Upper lobe of right lung (tissue), 1 donor: ENCODE measurements at regions not wholly inside any gene's neighbourhood (a gene's known extent, or its start where the extent isn't known, plus 50 kb on each side); places are given as distances from the start of the nearest gene placed in this dataset.
"Not testable (repeated sequence)": the region's sequence is repeated elsewhere in the genome, so short reads cannot be mapped to it uniquely, and the experiment has no call there.

Experiments used
- ATAC-seq: fragments of 200-7000 bp; cut with Tn5 transposase; one replicate; pipeline ENCODE4 v1.9.1; 2020; ENCODE audit warnings: mild to moderate bottlenecking, moderate library complexity
- DNase-seq: peaks from one replicate; pipeline ENCODE4 v3.0.0-alpha.2; 2020
- H3K27ac ChIP-seq: fragments of 200-600 bp; one replicate; pipeline ENCODE4 v1.8.0; 2022
- H3K27me3 ChIP-seq: fragments of 200-600 bp; one replicate; pipeline ENCODE4 v1.8.0; 2022; ENCODE audit warnings: mild to moderate bottlenecking
- H3K36me3 ChIP-seq: fragments of 200-600 bp; one replicate; pipeline ENCODE4 v1.8.0; 2022
- H3K4me1 ChIP-seq: fragments of 200-600 bp; one replicate; pipeline ENCODE4 v1.8.0; 2022
- H3K4me3 ChIP-seq: fragments of 200-600 bp; one replicate; pipeline ENCODE4 v1.8.0; 2022; ENCODE audit warnings: mild to moderate bottlenecking
- H3K9me3 ChIP-seq: fragments of 200-600 bp; one replicate; pipeline ENCODE4 v1.8.0; 2022
- intact Hi-C: fragments of 100-400 bp; cut with DNase I; formaldehyde crosslinking; loops from one replicate; pipeline ENCODE4 v1.11.0; 2022
- TF ChIP-seq, protein P1 (sequence below): fragments of 200-600 bp; IDR thresholded peaks from one replicate; pipeline ENCODE4 v1.8.0; 2022; ENCODE audit warnings: antibody characterized with exemption
- donor health status: DM: no; HTN: yes; CAD: no; lungs with severe emphysema.

DNA sequence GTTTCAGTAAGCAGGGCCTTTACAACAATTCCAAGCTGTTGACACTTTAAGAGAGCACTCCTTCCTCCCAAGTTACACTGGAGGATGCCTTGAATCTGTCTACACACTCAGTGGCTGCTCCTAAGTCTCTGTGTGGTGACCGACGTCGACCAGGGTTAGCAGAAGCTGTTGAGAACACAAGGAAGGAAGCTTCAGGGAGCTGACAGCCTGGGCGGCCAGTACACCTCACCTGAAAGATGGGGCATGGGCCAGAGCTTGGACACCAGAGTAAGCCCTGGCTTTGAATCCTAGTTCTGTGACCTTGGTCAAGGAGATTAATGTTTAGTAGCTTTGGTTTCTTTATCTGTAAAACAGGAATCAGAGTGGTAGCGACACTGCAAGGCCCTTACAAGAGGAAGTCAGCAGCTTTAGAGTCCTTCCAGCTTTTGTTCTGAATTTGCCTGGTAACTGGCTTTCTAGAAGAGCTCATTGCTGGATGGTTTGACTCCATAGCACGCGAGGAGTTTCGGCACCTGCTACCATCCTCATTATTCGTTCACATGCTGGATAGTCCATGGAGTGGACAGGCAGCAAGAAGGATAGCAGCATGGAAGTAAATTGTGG is 214.2 kb downstream of the FGF9 start:
- no peaks in the 10 kb centered on the region for H3K27me3 ChIP-seq
- intact Hi-C loops = no loop called here
- no peaks in the 10 kb centered on the region for H3K9me3 ChIP-seq
- TF ChIP-seq, protein P1, sequence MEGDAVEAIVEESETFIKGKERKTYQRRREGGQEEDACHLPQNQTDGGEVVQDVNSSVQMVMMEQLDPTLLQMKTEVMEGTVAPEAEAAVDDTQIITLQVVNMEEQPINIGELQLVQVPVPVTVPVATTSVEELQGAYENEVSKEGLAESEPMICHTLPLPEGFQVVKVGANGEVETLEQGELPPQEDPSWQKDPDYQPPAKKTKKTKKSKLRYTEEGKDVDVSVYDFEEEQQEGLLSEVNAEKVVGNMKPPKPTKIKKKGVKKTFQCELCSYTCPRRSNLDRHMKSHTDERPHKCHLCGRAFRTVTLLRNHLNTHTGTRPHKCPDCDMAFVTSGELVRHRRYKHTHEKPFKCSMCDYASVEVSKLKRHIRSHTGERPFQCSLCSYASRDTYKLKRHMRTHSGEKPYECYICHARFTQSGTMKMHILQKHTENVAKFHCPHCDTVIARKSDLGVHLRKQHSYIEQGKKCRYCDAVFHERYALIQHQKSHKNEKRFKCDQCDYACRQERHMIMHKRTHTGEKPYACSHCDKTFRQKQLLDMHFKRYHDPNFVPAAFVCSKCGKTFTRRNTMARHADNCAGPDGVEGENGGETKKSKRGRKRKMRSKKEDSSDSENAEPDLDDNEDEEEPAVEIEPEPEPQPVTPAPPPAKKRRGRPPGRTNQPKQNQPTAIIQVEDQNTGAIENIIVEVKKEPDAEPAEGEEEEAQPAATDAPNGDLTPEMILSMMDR = no peak
- DNase-seq (no peak), ATAC-seq (peak; percentile 31)
- H3K36me3 ChIP-seq = no peaks in the 10 kb centered on the region
- no peak overlapping the region for H3K27ac ChIP-seq
- H3K4me1 ChIP-seq = peaks cover 4% of the 10 kb centered on the region
- no peak overlapping the region for H3K4me3 ChIP-seq

DNA sequence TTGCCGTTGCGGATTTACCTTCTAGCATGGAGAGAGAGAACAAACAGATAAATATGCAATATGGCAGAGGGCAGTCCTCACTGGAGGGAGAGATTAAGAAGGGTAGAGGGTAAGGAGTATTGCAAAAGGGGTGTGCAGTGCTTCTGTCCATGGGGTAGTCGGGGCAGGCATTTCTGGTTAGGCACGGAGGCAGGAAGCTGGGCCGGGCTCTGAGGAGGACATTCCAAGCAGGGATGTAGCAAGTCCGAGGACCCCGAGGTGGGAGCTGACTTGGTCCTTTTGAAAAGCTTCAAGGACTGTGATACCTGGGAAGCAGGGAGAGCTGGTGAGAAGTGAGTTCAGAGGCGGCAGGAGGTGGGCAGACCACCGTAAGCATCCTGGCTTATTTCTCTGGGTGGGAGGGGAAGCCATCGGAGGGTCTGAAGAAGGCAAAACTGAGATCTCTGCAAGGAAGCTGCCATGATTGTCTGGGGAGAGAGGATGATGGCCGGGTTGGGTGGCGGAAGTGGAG is 214.9 kb downstream of the FGF9 start:
- peaks cover 4% of the 10 kb centered on the region for H3K4me1 ChIP-seq
- intact Hi-C loops = no loop called here

GRCh38 chr13:21889651-21890050 is 218.8 kb downstream of the FGF9 start:
- peaks cover 3% of the 10 kb centered on the region for H3K4me1 ChIP-seq
- no peaks in the 10 kb centered on the region for H3K36me3 ChIP-seq
- DNase-seq (no peak), ATAC-seq (no peak)
- intact Hi-C loops = no loop called here
- H3K9me3 ChIP-seq = no peaks in the 10 kb centered on the region
- no peaks in the 10 kb centered on the region for H3K27me3 ChIP-seq
- no peak overlapping the region for H3K4me3 ChIP-seq
- H3K27ac ChIP-seq = no peak overlapping the region
- TF ChIP-seq, protein P1 = no peak

More for the DNA sequence above, 214.9 kb downstream of the FGF9 start:
- Histone ChIP-seq H3K9me3 (no peaks in the 10 kb centered on the region), H3K27ac (no peak overlapping the region), H3K36me3 (no peaks in the 10 kb centered on the region), H3K4me3 (no peak overlapping the region), H3K27me3 (no peaks in the 10 kb centered on the region)
- TF ChIP-seq, protein P1 = no peak
- DNase-seq (no peak), ATAC-seq (no peak)

- H3K9me3 ChIP-seq, H3K36me3 ChIP-seq, intact Hi-C loops, H3K27me3 ChIP-seq, DNase-seq, H3K4me3 ChIP-seq, H3K4me1 ChIP-seq, H3K27ac ChIP-seq, ATAC-seq: not testable (repeated sequence)
Observed at GRCh38 chr13:21890220-21890619, 219.3 kb downstream of the FGF9 start.

- intact Hi-C loops = no loop called here
- Histone ChIP-seq H3K27ac (no peak overlapping the region), H3K36me3 (no peaks in the 10 kb centered on the region), H3K9me3 (no peaks in the 10 kb centered on the region), H3K4me3 (no peak overlapping the region), H3K27me3 (no peaks in the 10 kb centered on the region), H3K4me1 (peaks cover 5% of the 10 kb centered on the region)
- ATAC-seq = no peak
- DNase-seq = no peak
- TF ChIP-seq, protein P1 = no peak
Observed at GRCh38 chr13:21894091-21894490, 223.2 kb downstream of the FGF9 start.

GRCh38 chr13:21894703-21895699 is 224.1 kb downstream of the FGF9 start:
- no peaks in the 10 kb centered on the region for H3K9me3 ChIP-seq
- TF ChIP-seq, protein P1 = no peak
- no peak for DNase-seq
- H3K36me3 ChIP-seq = no peaks in the 10 kb centered on the region
- intact Hi-C loops = no loop called here
- no peak overlapping the region for H3K4me3 ChIP-seq
- H3K27me3 ChIP-seq = no peaks in the 10 kb centered on the region
- H3K4me1 ChIP-seq = peaks cover 5% of the 10 kb centered on the region
- H3K27ac ChIP-seq = no peak overlapping the region
- peak; percentile 14 for ATAC-seq
